Esophagus muscularis mucosa (tissue), 4 donors: ENCODE measurements at regions not wholly inside any gene's neighbourhood (a gene's known extent, or its start where the extent isn't known, plus 50 kb on each side); places are given as distances from the start of the nearest gene placed in this dataset.
"Not testable (repeated sequence)": the region's sequence is repeated elsewhere in the genome, so short reads cannot be mapped to it uniquely, and the experiment has no call there.

Experiments
- DNase-seq: peaks from one replicate; pipeline ENCODE4 v3.0.0-alpha.2; 2017; ENCODE audit errors: extremely low spot score
- H3K27ac ChIP-seq, 4 donors: fragments of 200-600 bp; sonication (generic); replicated peaks in 1 of 4; 1 replicate in 3 of 4; 2 replicates in 1 of 4; pipeline ENCODE4 v1.5.1; 2016 to 2019; ENCODE audit warnings: mild to moderate bottlenecking in 1 of 4
- H3K27me3 ChIP-seq, 4 donors: fragments of 200-600 bp; sonication (generic); one replicate each; pipeline versions ENCODE4 v1.5.1 to v1.6.0; 2016 to 2019
- H3K36me3 ChIP-seq, 4 donors: fragments of 200-600 bp; sonication (generic); one replicate each; pipeline ENCODE4 v1.5.1; 2016 to 2019
- H3K4me1 ChIP-seq, 4 donors: fragments of 200-600 bp; sonication (generic); one replicate each; pipeline ENCODE4 v1.5.1; 2016 to 2019
- H3K4me3 ChIP-seq, 4 donors: fragments of 200-600 bp; sonication (generic); 1 replicate in 2 of 4; 2 replicates in 2 of 4; pipeline ENCODE4 v1.5.1; 2016 to 2019; ENCODE audit warnings: mild to moderate bottlenecking in 4 of 4, moderate library complexity in 1 of 4
- H3K9me3 ChIP-seq, 4 donors: fragments of 200-600 bp; sonication (generic); 1 replicate in 3 of 4; 2 replicates in 1 of 4; pipeline ENCODE4 v1.5.1; 2016 to 2019
- EP300 ChIP-seq: sonication (generic); formaldehyde crosslinking; IDR thresholded peaks from one replicate; pipeline ENCODE4 v1.6.1; 2017; ENCODE audit warnings: antibody characterized with exemption
- POLR2A ChIP-seq: fragments of 450-650 bp; IDR thresholded peaks from one replicate; pipeline ENCODE4 v1.6.1; 2017; ENCODE audit warnings: antibody characterized with exemption, moderate library complexity, mild to moderate bottlenecking, low read depth
- POLR2AphosphoS5 ChIP-seq, 2 donors: sonication (generic); formaldehyde crosslinking; IDR thresholded peaks; one replicate each; pipeline ENCODE4 v1.6.1; 2017; ENCODE audit warnings: antibody characterized with exemption in 2 of 2
- WGBS: methylation state at CpG from one replicate; pipeline ENCODE4 v1.1.5; 2018; 5-methylcytosine and 5-hydroxymethylcytosine counted together
- intact Hi-C: fragments of 100-400 bp; cut with DNase I; formaldehyde crosslinking; loops from one replicate; pipeline ENCODE4 v1.15.1; 2023
- TF ChIP-seq, protein P1 (sequence below), 3 experiments: fragments of 200-600 bp in 2 of 3; fragments of 450-650 bp in 1 of 3; sonication (generic) in 2 of 3; IDR thresholded peaks; one replicate each; pipeline ENCODE4 v1.5.1; 2017 to 2019; ENCODE audit warnings: antibody characterized with exemption in 3 of 3, mild to moderate bottlenecking in 2 of 3, moderate library complexity in 1 of 3

DNA sequence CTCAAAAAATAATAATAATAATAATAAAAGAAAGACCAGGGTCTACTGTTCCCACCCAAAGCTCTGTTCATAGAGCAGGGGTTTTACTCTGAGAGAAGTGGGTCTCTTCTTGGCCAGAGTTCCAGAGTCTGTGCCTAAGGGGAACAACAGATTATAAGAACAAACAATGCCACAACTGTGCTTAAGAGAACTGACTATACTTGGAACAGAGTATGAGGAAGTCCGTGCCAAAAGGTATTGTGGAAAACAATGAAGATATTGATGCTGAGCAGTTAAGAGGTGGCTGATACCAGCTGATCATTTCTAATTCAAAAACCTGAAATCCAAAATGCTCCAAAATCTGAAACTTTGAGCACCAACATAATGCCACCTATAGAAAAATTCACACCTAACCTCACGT is 229.6 kb downstream of the FBXO8 start:
- H3K9me3 ChIP-seq, result no peaks in the 10 kb centered on the region
- no peak for DNase-seq
- no peaks in the 10 kb centered on the region for H3K4me1 ChIP-seq
- TF ChIP-seq POLR2A (no peak), EP300 (no peak), POLR2AphosphoS5 (IDR thresholded peaks at IDR 0.05) (no peak)
- TF ChIP-seq, protein P1, sequence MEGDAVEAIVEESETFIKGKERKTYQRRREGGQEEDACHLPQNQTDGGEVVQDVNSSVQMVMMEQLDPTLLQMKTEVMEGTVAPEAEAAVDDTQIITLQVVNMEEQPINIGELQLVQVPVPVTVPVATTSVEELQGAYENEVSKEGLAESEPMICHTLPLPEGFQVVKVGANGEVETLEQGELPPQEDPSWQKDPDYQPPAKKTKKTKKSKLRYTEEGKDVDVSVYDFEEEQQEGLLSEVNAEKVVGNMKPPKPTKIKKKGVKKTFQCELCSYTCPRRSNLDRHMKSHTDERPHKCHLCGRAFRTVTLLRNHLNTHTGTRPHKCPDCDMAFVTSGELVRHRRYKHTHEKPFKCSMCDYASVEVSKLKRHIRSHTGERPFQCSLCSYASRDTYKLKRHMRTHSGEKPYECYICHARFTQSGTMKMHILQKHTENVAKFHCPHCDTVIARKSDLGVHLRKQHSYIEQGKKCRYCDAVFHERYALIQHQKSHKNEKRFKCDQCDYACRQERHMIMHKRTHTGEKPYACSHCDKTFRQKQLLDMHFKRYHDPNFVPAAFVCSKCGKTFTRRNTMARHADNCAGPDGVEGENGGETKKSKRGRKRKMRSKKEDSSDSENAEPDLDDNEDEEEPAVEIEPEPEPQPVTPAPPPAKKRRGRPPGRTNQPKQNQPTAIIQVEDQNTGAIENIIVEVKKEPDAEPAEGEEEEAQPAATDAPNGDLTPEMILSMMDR (IDR thresholded peaks at IDR 0.05), result no peak
- intact Hi-C loops, result no loop called here
- 90% methylated on average over 2 of the region's 2 CpGs for WGBS
- H3K4me3 ChIP-seq, result no peak overlapping the region
- no peaks in the 10 kb centered on the region for H3K27me3 ChIP-seq
- no peak overlapping the region for H3K27ac ChIP-seq
- H3K36me3 ChIP-seq, result no peaks in the 10 kb centered on the region

DNA sequence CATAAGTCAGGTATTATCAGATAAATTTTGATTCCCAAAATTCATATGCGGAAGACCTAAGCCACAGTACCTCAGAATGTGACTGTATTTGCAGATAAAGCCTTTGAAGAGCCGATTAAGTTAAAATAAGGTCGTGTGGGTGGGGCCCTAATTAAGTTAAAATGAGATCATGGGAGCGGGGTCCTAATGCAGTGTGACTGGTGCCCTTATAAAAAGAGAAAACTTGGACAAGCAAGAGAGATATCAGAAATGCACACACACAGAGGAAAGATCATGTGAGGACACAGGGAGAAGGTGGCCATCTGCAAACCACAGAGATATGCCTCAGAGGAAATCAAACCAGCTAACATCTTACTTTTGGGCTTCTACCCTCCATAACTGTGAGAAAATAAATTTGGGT is 236.1 kb downstream of the FBXO8 start:
- DNase-seq, result no peak
- Histone ChIP-seq H3K27me3 (no peaks in the 10 kb centered on the region), H3K4me1 (no peaks in the 10 kb centered on the region), H3K27ac (no peak overlapping the region), H3K36me3 (no peaks in the 10 kb centered on the region), H3K9me3 (no peaks in the 10 kb centered on the region), H3K4me3 (no peak overlapping the region)
- TF ChIP-seq EP300 (no peak), POLR2AphosphoS5 (IDR thresholded peaks at IDR 0.05) (no peak), POLR2A (no peak)
- TF ChIP-seq, protein P1 (IDR thresholded peaks at IDR 0.05), result no peak
- WGBS, result 72% methylated on average over 4 of the region's 4 CpGs
- intact Hi-C loops, result no loop called here

DNA sequence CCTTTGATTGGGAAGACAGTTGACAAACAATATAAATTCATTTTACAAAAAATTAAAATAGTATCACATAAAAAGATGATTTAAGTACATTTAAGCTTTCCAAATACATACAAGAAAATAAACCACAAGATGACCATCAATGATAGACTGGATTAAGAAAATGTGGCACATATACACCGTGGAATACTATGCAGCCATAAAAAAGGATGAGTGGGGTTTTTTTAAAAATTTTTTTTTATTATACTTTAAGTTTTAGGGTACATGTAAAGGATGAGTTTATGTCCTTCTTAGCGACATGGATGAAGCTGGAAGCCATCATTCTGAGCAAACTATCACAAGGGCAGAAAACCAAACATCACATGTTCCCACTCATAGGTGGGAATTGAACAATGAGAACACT is 237.6 kb downstream of the FBXO8 start:
- H3K4me3 ChIP-seq, H3K9me3 ChIP-seq, intact Hi-C loops, H3K4me1 ChIP-seq, DNase-seq, H3K27me3 ChIP-seq, H3K36me3 ChIP-seq, H3K27ac ChIP-seq: not testable (repeated sequence)
- WGBS, result 90% methylated on average over 2 of the region's 2 CpGs

DNA sequence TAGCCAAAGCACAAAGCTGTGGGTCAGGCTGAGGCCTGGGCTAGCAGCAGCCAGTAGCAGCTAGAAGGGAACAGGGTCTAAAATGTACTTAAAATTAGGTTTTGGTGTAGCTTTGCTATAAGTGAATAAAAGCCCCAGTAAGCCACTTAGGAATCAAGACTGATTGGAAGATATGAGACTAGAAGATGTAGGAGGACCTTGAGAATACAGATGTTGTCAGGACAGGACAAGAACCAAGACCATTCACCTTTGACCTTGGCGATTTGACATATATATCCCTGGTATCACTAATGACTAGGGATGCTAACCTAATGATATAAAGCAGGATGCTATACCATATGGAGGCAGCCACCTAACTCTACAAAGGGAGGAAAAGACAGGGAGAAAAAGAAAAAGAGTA is 238.1 kb downstream of the FBXO8 start:
- Histone ChIP-seq H3K27me3 (no peaks in the 10 kb centered on the region), H3K4me3 (no peak overlapping the region), H3K9me3 (no peaks in the 10 kb centered on the region), H3K36me3 (no peaks in the 10 kb centered on the region), H3K4me1 (no peaks in the 10 kb centered on the region), H3K27ac (no peak overlapping the region)
- DNase-seq, result no peak
- intact Hi-C loops, result no loop called here
- TF ChIP-seq, protein P1 (IDR thresholded peaks at IDR 0.05), result no peak
- TF ChIP-seq POLR2A, result no peak
- TF ChIP-seq EP300, result no peak
- no peak for TF ChIP-seq POLR2AphosphoS5 (IDR thresholded peaks at IDR 0.05)
- 84% methylated on average over 1 of the region's 1 CpG for WGBS

DNA sequence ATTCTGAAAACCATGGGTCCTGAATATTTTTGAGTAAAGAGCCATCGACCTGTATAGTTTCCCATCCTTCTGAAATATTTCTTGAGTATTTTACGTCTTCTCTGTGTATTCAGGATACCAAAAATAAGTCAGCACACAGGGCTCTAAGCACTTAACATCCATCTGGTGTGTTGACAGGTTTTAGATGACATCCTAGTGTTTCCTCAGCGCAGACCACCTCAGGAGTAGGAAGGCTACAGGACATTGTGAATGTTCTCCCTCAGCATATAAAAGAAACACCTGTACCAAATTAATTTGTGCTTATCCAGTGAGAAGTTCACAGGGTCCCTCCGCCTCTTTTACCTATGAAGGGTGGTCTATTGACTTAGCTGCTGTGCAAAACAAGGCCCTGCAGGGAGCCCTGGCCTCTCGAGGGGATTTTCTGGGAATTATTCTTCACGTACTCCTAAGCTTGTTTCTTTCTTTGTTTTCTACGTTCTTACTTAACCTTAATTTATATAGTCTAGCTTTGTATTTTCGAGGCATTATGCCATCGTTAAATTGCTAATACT is 241.8 kb downstream of the FBXO8 start:
- H3K4me3 ChIP-seq, result no peak overlapping the region
- H3K27ac ChIP-seq, result no peak overlapping the region
- DNase-seq, result no peak
- no peaks in the 10 kb centered on the region for H3K27me3 ChIP-seq
- no peaks in the 10 kb centered on the region for H3K36me3 ChIP-seq
- intact Hi-C loops, result no loop called here
- H3K9me3 ChIP-seq, result no peaks in the 10 kb centered on the region
- 55% methylated on average over 9 of the region's 9 CpGs for WGBS
- no peaks in the 10 kb centered on the region for H3K4me1 ChIP-seq
- TF ChIP-seq, protein P1 (IDR thresholded peaks at IDR 0.05), result no peak
- no peak for TF ChIP-seq EP300
- no peak for TF ChIP-seq POLR2A
- TF ChIP-seq POLR2AphosphoS5 (IDR thresholded peaks at IDR 0.05), result no peak
